HepG2 (cell line): ENCODE measurements at regions not wholly inside any gene's neighbourhood (a gene's known extent, or its start where the extent isn't known, plus 50 kb on each side); places are given as distances from the start of the nearest gene placed in this dataset.
A peak's percentile ranks its signal among the peaks of the same experiment; 100 is the strongest.

Experiments
- ARID2 ChIP-seq: sonication (generic); formaldehyde crosslinking; IDR thresholded peaks from 2 replicates; pipeline ENCODE4 v1.8.1; 2022; ENCODE audit warnings: mild to moderate bottlenecking, missing genetic modification reagents, borderline replicate concordance
- BHLHE40 ChIP-seq: IDR thresholded peaks from 2 replicates; pipeline ENCODE4 v1.6.1; 2011; ENCODE audit warnings: low read length, improper control_type of control experiment
- DR1 ChIP-seq: sonication (generic); formaldehyde crosslinking; IDR thresholded peaks from 2 replicates; pipeline ENCODE4 v1.8.0; 2021; ENCODE audit warnings: mild to moderate bottlenecking, missing genetic modification reagents, inconsistent platforms
- ELF1 ChIP-seq: sonication (generic); formaldehyde crosslinking; IDR thresholded peaks from 2 replicates; pipeline ENCODE4 v1.4.0; 2020; ENCODE audit warnings: missing genetic modification reagents
- FOSL2 ChIP-seq: sonication (generic); formaldehyde crosslinking; IDR thresholded peaks from 2 replicates; pipeline ENCODE4 v1.4.0; 2020; ENCODE audit warnings: missing genetic modification reagents
- KAT2B ChIP-seq: fragments of 150-350 bp; IDR thresholded peaks from 2 replicates; pipeline ENCODE4 v1.6.1; 2014; ENCODE audit warnings: low read depth, low read length, borderline replicate concordance
- MED1 ChIP-seq: sonication (generic); formaldehyde crosslinking; IDR thresholded peaks from 2 replicates; pipeline ENCODE4 v1.4.0; 2020; ENCODE audit warnings: missing genetic modification reagents
- MEF2D ChIP-seq: sonication (generic); formaldehyde crosslinking; IDR thresholded peaks from 2 replicates; pipeline ENCODE4 v1.5.1; 2020; ENCODE audit warnings: mild to moderate bottlenecking, missing genetic modification reagents
- NFATC3 ChIP-seq: sonication (generic); formaldehyde crosslinking; IDR thresholded peaks from 2 replicates; pipeline ENCODE4 v1.5.1; 2020; ENCODE audit warnings: mild to moderate bottlenecking, missing genetic modification reagents
- NFKB2 ChIP-seq: sonication (generic); formaldehyde crosslinking; IDR thresholded peaks from 2 replicates; pipeline ENCODE4 v1.4.0; 2020; ENCODE audit warnings: missing genetic modification reagents, borderline replicate concordance
- NR3C1 ChIP-seq: sonication (generic); formaldehyde crosslinking; IDR thresholded peaks from 2 replicates; pipeline ENCODE4 v1.4.0; 2020; ENCODE audit warnings: missing genetic modification reagents
- RAD51 ChIP-seq: fragments of 450-650 bp; IDR thresholded peaks from 2 replicates; pipeline ENCODE4 v1.6.1; 2016; ENCODE audit warnings: borderline replicate concordance
- REPIN1 ChIP-seq: sonication (generic); formaldehyde crosslinking; IDR thresholded peaks from 2 replicates; pipeline ENCODE4 v1.8.0; 2022; ENCODE audit warnings: missing genetic modification reagents, low read depth, mild to moderate bottlenecking, borderline replicate concordance
- SETDB1 ChIP-seq: sonication (generic); formaldehyde crosslinking; IDR thresholded peaks from 2 replicates; pipeline ENCODE4 v1.5.1; 2020; ENCODE audit warnings: missing genetic modification reagents, mild to moderate bottlenecking, borderline replicate concordance
- SMAD9 ChIP-seq: sonication (generic); formaldehyde crosslinking; IDR thresholded peaks from 2 replicates; pipeline ENCODE4 v1.5.1; 2020; ENCODE audit warnings: mild to moderate bottlenecking, missing genetic modification reagents
- THAP11 ChIP-seq: IDR thresholded peaks from 2 replicates; pipeline ENCODE4 v1.6.1; 2016; ENCODE audit warnings: missing biosample characterization, missing genetic modification reagents
- ZFP36 ChIP-seq: fragments of 150-350 bp; IDR thresholded peaks from 2 replicates; pipeline ENCODE4 v1.6.1; 2018; ENCODE audit warnings: borderline replicate concordance, low read length, low read depth; ENCODE audit not compliant: partially characterized antibody
- ZFP62 ChIP-seq: sonication (generic); formaldehyde crosslinking; IDR thresholded peaks from 2 replicates; pipeline ENCODE4 v1.4.0; 2020; ENCODE audit warnings: missing genetic modification reagents
- ZNF143 ChIP-seq: sonication (generic); formaldehyde crosslinking; IDR thresholded peaks from 2 replicates; pipeline ENCODE4 v1.4.0; 2020; ENCODE audit warnings: missing genetic modification reagents
- ZNF207 ChIP-seq: fragments of 450-650 bp; IDR thresholded peaks from 2 replicates; pipeline ENCODE4 v1.6.1; 2016; ENCODE audit warnings: antibody characterized with exemption, borderline replicate concordance
- ZNF274 ChIP-seq: sonication (generic); formaldehyde crosslinking; IDR thresholded peaks from 2 replicates; pipeline ENCODE4 v1.5.1; 2020; ENCODE audit warnings: mild to moderate bottlenecking, missing genetic modification reagents
- ZNF354B ChIP-seq: sonication (generic); formaldehyde crosslinking; IDR thresholded peaks from 2 replicates; pipeline ENCODE4 v1.8.0; 2022; ENCODE audit warnings: mild to moderate bottlenecking, missing genetic modification reagents
- ZNF674 ChIP-seq: sonication (generic); formaldehyde crosslinking; IDR thresholded peaks from 2 replicates; pipeline ENCODE4 v1.5.0; 2020; ENCODE audit warnings: low read depth, mild to moderate bottlenecking, missing genetic modification reagents
- ZNF749 ChIP-seq: sonication (generic); formaldehyde crosslinking; IDR thresholded peaks from 2 replicates; pipeline ENCODE4 v1.8.0; 2022; ENCODE audit warnings: mild to moderate bottlenecking, missing genetic modification reagents, moderate library complexity, borderline replicate concordance
- TF ChIP-seq, protein P1 (sequence below): IDR thresholded peaks from 2 replicates; pipeline ENCODE4 v1.6.1; 2016; ENCODE audit warnings: low read depth
- TF ChIP-seq, protein P2 (sequence below): IDR thresholded peaks from 2 replicates; pipeline ENCODE4 v1.6.1; 2012; ENCODE audit warnings: low read depth, low read length, improper control_type of control experiment
- TF ChIP-seq, protein P3 (sequence below): sonication (generic); formaldehyde crosslinking; IDR thresholded peaks from 2 replicates; pipeline ENCODE4 v1.4.0; 2020; ENCODE audit warnings: missing genetic modification reagents, borderline replicate concordance

DNA sequence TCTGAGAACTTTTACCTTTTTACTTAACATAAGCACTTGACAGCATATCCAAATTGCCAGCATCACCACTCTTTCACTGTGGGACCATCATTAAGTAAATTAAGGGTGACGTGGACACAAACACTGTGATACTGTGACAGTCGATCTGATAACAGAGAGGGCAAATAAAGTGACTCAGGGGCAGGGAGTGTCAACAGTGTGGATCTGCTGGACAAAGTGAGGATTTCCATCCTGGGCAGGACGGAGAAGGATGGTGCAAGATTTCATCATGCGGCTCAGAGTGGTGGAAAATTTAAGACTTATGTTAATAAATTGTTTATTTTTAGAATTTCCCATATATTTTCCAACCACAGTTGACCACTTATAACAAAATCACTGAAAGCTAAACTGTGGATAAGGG, 60.0 kb upstream of the WDFY2 start (continued):
- TF ChIP-seq ZNF274 (CRISPR knock-in tag) = no peak
- no peak for TF ChIP-seq ELF1 (CRISPR knock-in tag)
- no peak for TF ChIP-seq DR1 (CRISPR knock-in tag)
- TF ChIP-seq NFKB2 (CRISPR knock-in tag) = no peak
- TF ChIP-seq FOSL2 (CRISPR knock-in tag) = peak; percentile 99
- no peak for TF ChIP-seq ZFP62 (CRISPR knock-in tag)
- TF ChIP-seq ZFP36 = no peak
- TF ChIP-seq KAT2B = no peak
- no peak for TF ChIP-seq ZNF749
- no peak for TF ChIP-seq ZNF143 (CRISPR knock-in tag)
- TF ChIP-seq ZNF674 = no peak
- TF ChIP-seq ZNF354B (CRISPR knock-in tag) = no peak
- no peak for TF ChIP-seq SETDB1 (CRISPR knock-in tag)
- no peak for TF ChIP-seq ARID2 (CRISPR knock-in tag)
- TF ChIP-seq RAD51 = no peak
- TF ChIP-seq MED1 (CRISPR knock-in tag) = peak; percentile 96
- TF ChIP-seq, protein P1, sequence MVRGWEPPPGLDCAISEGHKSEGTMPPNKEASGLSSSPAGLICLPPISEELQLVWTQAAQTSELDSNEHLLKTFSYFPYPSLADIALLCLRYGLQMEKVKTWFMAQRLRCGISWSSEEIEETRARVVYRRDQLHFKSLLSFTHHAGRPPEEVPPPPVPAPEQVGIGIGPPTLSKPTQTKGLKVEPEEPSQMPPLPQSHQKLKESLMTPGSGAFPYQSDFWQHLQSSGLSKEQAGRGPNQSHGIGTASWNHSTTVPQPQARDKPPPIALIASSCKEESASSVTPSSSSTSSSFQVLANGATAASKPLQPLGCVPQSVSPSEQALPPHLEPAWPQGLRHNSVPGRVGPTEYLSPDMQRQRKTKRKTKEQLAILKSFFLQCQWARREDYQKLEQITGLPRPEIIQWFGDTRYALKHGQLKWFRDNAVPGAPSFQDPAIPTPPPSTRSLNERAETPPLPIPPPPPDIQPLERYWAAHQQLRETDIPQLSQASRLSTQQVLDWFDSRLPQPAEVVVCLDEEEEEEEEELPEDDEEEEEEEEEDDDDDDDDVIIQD = peak; percentile 89
- peak; percentile 50; the same call in 1 of the 2 replicates for TF ChIP-seq BHLHE40
- TF ChIP-seq, protein P2, sequence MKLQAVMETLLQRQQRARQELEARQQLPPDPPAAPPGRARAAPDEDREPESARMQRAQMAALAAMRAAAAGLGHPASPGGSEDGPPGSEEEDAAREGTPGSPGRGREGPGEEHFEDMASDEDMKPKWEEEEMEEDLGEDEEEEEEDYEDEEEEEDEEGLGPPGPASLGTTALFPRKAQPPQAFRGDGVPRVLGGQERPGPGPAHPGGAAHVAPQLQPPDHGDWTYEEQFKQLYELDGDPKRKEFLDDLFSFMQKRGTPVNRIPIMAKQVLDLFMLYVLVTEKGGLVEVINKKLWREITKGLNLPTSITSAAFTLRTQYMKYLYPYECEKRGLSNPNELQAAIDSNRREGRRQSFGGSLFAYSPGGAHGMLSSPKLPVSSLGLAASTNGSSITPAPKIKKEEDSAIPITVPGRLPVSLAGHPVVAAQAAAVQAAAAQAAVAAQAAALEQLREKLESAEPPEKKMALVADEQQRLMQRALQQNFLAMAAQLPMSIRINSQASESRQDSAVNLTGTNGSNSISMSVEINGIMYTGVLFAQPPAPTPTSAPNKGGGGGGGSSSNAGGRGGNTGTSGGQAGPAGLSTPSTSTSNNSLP = peak; percentile 98
- no peak for TF ChIP-seq ZNF207
- peak; percentile 85 for TF ChIP-seq THAP11 (CRISPR knock-in tag)
- TF ChIP-seq NFATC3 (CRISPR knock-in tag) = no peak
- TF ChIP-seq MEF2D (CRISPR knock-in tag) = no peak
- TF ChIP-seq SMAD9 (CRISPR knock-in tag) = no peak
- TF ChIP-seq, protein P3, sequence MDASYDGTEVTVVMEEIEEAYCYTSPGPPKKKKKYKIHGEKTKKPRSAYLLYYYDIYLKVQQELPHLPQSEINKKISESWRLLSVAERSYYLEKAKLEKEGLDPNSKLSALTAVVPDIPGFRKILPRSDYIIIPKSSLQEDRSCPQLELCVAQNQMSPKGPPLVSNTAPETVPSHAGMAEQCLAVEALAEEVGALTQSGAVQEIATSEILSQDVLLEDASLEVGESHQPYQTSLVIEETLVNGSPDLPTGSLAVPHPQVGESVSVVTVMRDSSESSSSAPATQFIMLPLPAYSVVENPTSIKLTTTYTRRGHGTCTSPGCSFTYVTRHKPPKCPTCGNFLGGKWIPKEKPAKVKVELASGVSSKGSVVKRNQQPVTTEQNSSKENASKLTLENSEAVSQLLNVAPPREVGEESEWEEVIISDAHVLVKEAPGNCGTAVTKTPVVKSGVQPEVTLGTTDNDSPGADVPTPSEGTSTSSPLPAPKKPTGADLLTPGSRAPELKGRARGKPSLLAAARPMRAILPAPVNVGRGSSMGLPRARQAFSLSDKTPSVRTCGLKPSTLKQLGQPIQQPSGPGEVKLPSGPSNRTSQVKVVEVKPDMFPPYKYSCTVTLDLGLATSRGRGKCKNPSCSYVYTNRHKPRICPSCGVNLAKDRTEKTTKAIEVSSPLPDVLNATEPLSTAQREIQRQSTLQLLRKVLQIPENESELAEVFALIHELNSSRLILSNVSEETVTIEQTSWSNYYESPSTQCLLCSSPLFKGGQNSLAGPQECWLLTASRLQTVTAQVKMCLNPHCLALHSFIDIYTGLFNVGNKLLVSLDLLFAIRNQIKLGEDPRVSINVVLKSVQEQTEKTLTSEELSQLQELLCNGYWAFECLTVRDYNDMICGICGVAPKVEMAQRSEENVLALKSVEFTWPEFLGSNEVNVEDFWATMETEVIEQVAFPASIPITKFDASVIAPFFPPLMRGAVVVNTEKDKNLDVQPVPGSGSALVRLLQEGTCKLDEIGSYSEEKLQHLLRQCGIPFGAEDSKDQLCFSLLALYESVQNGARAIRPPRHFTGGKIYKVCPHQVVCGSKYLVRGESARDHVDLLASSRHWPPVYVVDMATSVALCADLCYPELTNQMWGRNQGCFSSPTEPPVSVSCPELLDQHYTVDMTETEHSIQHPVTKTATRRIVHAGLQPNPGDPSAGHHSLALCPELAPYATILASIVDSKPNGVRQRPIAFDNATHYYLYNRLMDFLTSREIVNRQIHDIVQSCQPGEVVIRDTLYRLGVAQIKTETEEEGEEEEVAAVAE = no peak
- TF ChIP-seq REPIN1 (CRISPR knock-in tag) = no peak
- TF ChIP-seq NR3C1 (CRISPR knock-in tag) = no peak
